ENCODE measurements at regions not wholly inside any gene's neighbourhood (a gene's known extent, or its start where the extent isn't known, plus 50 kb on each side); places are given as distances from the start of the nearest gene placed in this dataset.

GRCh38 chr2:149658553-149658952, 71.0 kb upstream of the MMADHC start:
- no peak for TF ChIP-seq POLR2AphosphoS5 (IDR thresholded peaks at IDR 0.05; ENCODE audit: insufficient read depth, low read depth, low read length)
- TF ChIP-seq POLR2A (IDR thresholded peaks at IDR 0.05; ENCODE audit: low read depth, low read length): no peak
- TF ChIP-seq EZH2 (IDR thresholded peaks at IDR 0.05; ENCODE audit: borderline replicate concordance, low read depth, low read length, severe bottlenecking): no peak
